OCI-LY7 (cell line): ENCODE measurements at regions not wholly inside any gene's neighbourhood (a gene's known extent, or its start where the extent isn't known, plus 50 kb on each side); places are given as distances from the start of the nearest gene placed in this dataset.

Experiments
- CTCF ChIP-seq: fragments of 200-600 bp; sonication (generic); conservative IDR thresholded peaks from 2 replicates; pipeline ENCODE4 v1.5.1; 2014; ENCODE audit warnings: mild to moderate bottlenecking, antibody characterized with exemption, low read length, moderate library complexity, mixed read lengths
- EZH2phosphoT487 ChIP-seq: fragments of 200-600 bp; sonication (generic); IDR thresholded peaks from 2 replicates; pipeline ENCODE4 v1.6.1; 2018; ENCODE audit warnings: low read depth, borderline replicate concordance, mild to moderate bottlenecking, mixed run types, antibody characterized with exemption, low read length, moderate library complexity, mixed read lengths

DNA sequence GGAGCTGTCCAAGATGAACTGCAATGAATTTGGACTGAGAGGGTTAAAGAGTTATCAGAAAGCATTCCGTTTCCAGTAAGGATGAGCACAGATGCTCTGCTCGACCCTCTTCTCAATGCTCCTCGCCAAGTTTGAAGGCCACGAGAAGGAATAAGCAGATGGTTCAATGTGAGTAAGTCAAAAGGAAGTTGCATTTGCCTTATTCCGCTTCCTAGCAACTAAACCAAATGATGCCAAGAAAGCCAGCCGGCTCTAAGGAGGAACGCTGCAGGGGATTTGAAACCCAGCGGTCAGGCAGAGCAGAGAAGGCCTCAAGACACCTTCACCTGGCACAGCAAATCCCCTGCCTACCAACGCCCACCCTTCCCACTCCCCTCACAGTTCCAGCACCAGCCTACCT is 52.1 kb upstream of the CNEP1R1 start:
- TF ChIP-seq CTCF = no peak
- no peak for TF ChIP-seq EZH2phosphoT487
